ENCODE measurements at regions not wholly inside any gene's neighbourhood (a gene's known extent, or its start where the extent isn't known, plus 50 kb on each side); places are given as distances from the start of the nearest gene placed in this dataset.
"Not testable (repeated sequence)": the region's sequence is repeated elsewhere in the genome, so short reads cannot be mapped to it uniquely, and the experiment has no call there.

DNA sequence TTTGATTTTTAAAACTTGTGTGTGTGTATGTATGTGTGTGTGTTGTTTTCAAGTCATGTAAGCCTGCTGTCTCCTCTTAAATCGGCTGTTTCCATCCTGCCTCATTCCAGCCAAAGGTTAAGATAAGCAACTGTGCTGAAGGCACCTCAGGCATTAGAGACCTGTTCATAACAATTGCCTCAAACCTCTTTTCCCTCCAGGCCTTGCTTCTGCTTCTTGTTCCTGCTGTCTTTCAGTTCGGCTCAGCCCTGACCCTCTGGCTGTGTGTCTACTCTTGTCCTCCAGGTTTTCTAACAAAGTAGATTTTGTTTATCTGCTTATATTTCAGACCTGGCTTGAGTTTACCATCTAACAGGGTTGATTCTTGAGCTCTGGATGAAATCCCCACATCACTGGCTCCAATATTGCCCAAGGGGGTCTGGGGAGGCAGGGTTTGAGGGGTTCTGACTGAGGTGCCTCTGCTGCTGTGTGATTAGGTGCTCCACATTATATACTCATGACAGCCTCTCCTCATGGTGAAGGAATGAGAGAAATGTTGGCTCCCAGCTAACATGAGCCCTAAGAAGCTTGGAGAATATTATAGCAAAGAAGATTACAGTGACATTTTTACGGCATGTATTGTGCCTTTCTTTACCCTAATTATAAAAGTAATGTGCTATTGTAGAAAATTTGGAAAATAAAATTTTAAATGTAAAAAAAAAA, 229.7 kb upstream of the PIK3R1 start:
- no peak for DNase-seq (ENCODE audit: low read depth)

GRCh38 chr5:67984546-67984945, 231.0 kb upstream of the PIK3R1 start:
- DNase-seq (ENCODE audit: low read depth), result no peak

GRCh38 chr5:67983251-67984110, 232.1 kb upstream of the PIK3R1 start:
- peak; percentile 78 for DNase-seq (ENCODE audit: low read depth)

- not testable (repeated sequence) for DNase-seq (ENCODE audit: low read depth)
Observed at GRCh38 chr5:67982160-67982559, 233.4 kb upstream of the PIK3R1 start.

DNA sequence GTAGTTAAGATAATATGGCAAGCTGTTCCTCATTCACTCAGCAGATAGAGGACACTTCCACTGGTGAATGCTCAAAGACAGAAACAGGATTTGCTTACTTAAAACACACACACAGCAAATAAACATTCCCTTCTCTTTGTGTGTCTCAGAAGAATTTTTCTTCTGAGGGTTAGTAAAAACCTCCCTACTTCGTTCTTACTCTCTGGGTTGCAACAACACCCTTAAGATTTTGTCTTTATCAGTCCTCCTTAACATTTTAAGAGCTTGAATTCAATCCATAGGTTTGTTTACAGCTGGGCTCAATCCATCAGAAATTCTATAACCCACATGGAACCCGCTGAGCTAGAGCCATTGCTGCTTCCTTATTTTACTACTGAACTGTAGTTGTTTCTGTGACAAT, 237.4 kb upstream of the PIK3R1 start:
- no peak for DNase-seq (ENCODE audit: low read depth)

- no peak for DNase-seq (ENCODE audit: low read depth)
Observed at GRCh38 chr5:67976891-67977601, 238.5 kb upstream of the PIK3R1 start.

- no peak for DNase-seq (ENCODE audit: low read depth)
Observed at GRCh38 chr5:67976181-67976580, 239.4 kb upstream of the PIK3R1 start.

- no peak for DNase-seq (ENCODE audit: low read depth)
Observed at GRCh38 chr5:67974471-67974870, 241.1 kb upstream of the PIK3R1 start.

DNA sequence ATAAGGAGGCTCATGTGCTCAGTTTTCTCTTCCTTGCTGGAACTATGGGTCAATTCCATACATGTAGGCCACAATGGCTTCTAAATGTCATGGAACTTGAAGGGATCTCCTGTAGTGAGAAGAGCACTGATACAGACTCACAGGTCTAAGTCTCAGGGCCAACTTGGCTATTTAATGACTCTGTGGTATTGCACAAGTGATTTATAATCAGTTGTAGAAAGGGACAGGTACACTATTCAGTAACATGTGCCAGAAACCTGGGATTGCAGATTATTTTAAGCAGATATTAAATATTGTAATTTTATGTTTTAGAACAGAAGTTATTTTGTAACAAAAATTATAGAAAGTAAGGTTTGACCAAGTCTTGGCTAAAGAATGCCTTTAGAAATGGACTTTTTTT, 241.5 kb upstream of the PIK3R1 start:
- no peak for DNase-seq (ENCODE audit: low read depth)

GRCh38 chr5:67971971-67972821, 243.4 kb upstream of the PIK3R1 start:
- no peak for DNase-seq (ENCODE audit: low read depth)

DNA sequence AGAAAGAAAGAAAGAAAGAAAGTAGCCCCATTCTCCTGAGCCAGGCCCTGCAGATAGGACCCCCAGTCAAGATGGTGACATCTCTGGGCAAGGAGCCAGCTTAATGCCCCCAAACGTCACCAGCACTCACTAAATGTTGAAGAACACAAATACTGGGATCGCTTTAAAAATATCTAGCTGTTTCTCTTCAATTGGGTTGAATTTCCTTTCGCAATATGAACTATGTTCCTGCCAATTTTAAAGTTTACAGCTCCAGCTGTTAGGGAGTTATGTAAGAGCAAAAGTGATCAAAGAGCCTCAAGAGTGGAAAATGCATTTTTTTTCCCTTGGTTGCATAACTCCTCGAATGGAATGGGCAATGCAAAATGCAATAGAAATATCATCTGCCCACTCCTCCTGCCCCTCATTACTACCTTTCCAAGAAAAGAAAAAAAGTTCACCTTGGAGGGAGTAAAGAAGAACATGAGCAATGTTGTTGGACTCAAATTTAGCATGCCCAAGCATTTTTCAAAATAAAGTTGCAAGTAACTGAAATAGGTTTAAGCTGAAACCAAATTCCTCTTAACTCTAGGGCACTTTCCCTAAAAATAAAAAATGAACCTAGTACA, 244.2 kb upstream of the PIK3R1 start:
- peak; percentile 30 for DNase-seq (ENCODE audit: low read depth)

- peak; percentile 30 for DNase-seq (ENCODE audit: low read depth)
Observed at GRCh38 chr5:67969631-67970030, 245.9 kb upstream of the PIK3R1 start.

GRCh38 chr5:67969176-67969575, 246.4 kb upstream of the PIK3R1 start:
- DNase-seq (ENCODE audit: low read depth), result no peak

GRCh38 chr5:67966712-67967111, 248.8 kb upstream of the PIK3R1 start:
- peak; percentile 9 for DNase-seq (ENCODE audit: low read depth)

GRCh38 chr5:67964619-67965018, 250.9 kb upstream of the PIK3R1 start:
- DNase-seq (ENCODE audit: low read depth), result no peak

DNA sequence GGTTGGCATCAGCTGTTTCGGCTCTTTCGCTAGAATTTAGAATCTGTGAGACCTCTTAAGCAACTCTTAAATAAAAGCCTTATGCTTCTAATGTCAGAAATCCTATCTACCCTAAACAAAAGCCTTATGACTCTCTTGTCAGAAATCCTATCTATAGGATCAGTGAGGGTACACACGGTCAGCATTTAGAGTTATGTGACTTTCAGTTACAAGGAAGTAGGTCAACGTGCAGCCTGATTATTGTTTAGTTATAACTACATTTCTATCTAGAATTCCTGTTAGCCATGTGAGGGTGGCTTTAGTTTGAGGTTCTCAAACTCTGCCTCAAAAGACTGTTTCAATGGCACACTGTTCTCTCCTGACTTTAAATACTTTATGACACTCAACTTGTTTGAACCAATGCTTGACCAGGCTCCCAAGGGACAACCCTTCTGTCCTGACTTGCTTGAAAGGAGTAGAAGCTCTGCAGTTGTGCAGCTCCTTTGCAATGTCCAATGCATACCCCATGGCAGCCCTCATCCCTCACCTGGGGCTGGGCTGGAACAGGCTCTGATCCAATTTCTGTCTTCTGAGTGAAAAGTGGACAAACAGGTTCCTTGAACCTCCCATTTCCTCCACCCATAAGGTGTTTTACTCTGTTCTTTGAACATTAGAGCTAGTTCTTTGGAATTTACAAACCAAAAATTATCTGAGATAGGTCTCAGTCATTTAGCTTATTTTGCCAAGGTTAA, 251.6 kb upstream of the PIK3R1 start:
- no peak for DNase-seq (ENCODE audit: low read depth)

GRCh38 chr5:67960939-67961338, 254.6 kb upstream of the PIK3R1 start:
- DNase-seq (ENCODE audit: low read depth), result no peak

GRCh38 chr5:67957374-67957773, 258.2 kb upstream of the PIK3R1 start:
- DNase-seq (ENCODE audit: low read depth), result no peak

GRCh38 chr5:67954351-67954750, 261.2 kb upstream of the PIK3R1 start:
- no peak for DNase-seq (ENCODE audit: low read depth)

- DNase-seq (ENCODE audit: low read depth), result no peak
Observed at GRCh38 chr5:67942421-67942820, 273.1 kb upstream of the PIK3R1 start.

All from renal cortical epithelial cell (primary cell).